Fibroblast of lung (primary cell): ENCODE measurements at regions not wholly inside any gene's neighbourhood (a gene's known extent, or its start where the extent isn't known, plus 50 kb on each side); places are given as distances from the start of the nearest gene placed in this dataset.

Experiments
- EZH2 ChIP-seq: IDR thresholded peaks from 2 replicates; pipeline ENCODE4 v1.5.1; 2012; ENCODE audit warnings: low read length, control low read depth, mild to moderate bottlenecking; ENCODE audit errors: missing control alignments
- TF ChIP-seq, protein P1 (sequence below), 2 donors: IDR thresholded peaks in 1 of 2; conservative IDR thresholded peaks in 1 of 2; 1 replicate in 1 of 2; 2 replicates in 1 of 2; pipeline ENCODE4 v1.5.1; 2011 to 2012; ENCODE audit warnings: low read length in 2 of 2, control low read depth in 1 of 2, inconsistent platforms in 1 of 2, low read depth in 1 of 2, mild to moderate bottlenecking in 1 of 2

DNA sequence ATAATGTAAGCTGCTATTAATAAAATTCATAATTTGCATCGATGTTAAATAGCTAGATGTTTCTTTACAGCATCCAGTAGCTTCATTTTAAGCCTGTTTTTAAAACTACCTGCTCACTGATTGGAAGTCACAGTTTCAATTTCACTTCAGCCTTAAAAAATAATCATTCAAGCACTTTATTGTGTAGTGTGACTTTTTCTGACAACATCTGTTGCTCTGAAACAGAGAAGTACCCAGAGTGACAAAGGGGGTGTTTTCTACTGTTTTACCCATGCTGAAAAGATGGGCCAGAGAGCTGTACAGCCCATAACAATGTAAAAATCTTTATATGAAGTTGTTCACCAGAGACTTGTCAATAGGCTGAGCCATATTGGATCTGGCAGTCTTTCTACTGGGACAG, 437.2 kb downstream of the MDFIC start:
- TF ChIP-seq, protein P1, sequence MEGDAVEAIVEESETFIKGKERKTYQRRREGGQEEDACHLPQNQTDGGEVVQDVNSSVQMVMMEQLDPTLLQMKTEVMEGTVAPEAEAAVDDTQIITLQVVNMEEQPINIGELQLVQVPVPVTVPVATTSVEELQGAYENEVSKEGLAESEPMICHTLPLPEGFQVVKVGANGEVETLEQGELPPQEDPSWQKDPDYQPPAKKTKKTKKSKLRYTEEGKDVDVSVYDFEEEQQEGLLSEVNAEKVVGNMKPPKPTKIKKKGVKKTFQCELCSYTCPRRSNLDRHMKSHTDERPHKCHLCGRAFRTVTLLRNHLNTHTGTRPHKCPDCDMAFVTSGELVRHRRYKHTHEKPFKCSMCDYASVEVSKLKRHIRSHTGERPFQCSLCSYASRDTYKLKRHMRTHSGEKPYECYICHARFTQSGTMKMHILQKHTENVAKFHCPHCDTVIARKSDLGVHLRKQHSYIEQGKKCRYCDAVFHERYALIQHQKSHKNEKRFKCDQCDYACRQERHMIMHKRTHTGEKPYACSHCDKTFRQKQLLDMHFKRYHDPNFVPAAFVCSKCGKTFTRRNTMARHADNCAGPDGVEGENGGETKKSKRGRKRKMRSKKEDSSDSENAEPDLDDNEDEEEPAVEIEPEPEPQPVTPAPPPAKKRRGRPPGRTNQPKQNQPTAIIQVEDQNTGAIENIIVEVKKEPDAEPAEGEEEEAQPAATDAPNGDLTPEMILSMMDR (conservative IDR thresholded peaks at IDR 0.05 in 1 of 2, IDR thresholded peaks at IDR 0.05 in 1 of 2; ENCODE audit: low read depth in 1 of 2, low read length in 2 of 2), result no peak
- TF ChIP-seq EZH2, result no peak
